Psoas muscle (tissue), 7 donors: ENCODE measurements at regions not wholly inside any gene's neighbourhood (a gene's known extent, or its start where the extent isn't known, plus 50 kb on each side); places are given as distances from the start of the nearest gene placed in this dataset.
"Not testable (repeated sequence)": the region's sequence is repeated elsewhere in the genome, so short reads cannot be mapped to it uniquely, and the experiment has no call there.

Experiments
- ATAC-seq, 4 donors: fragments of 200-7000 bp; cut with Tn5 transposase; one replicate each; pipeline ENCODE4 v1.9.1; 2020; ENCODE audit warnings: moderate library complexity in 3 of 4, mild to moderate bottlenecking in 2 of 4
- DNase-seq, 2 donors: peaks; one replicate each; pipeline ENCODE4 v3.0.0-alpha.2; 2020
- H3K27ac ChIP-seq: fragments of 200-600 bp; one replicate; pipeline ENCODE4 v1.8.0; 2022
- H3K27me3 ChIP-seq, 3 donors: fragments of 200-600 bp in 1 of 3; one replicate each; pipeline versions ENCODE4 v1.6.1 to v1.8.0; 2013 to 2022; ENCODE audit warnings: low read length in 2 of 3, mild to moderate bottlenecking in 2 of 3, moderate library complexity in 1 of 3; ENCODE audit not compliant: insufficient read depth in 3 of 3
- H3K36me3 ChIP-seq, 2 donors: fragments of 200-600 bp in 1 of 2; one replicate each; pipeline versions ENCODE4 v1.6.1 to v1.8.0; 2013 to 2022; ENCODE audit warnings: low read depth in 1 of 2, mild to moderate bottlenecking in 1 of 2, moderate library complexity in 1 of 2; ENCODE audit not compliant: insufficient read depth in 1 of 2
- H3K4me1 ChIP-seq: fragments of 200-600 bp; one replicate; pipeline ENCODE4 v1.8.0; 2022
- H3K4me3 ChIP-seq: fragments of 200-600 bp; one replicate; pipeline ENCODE4 v1.8.0; 2022; ENCODE audit warnings: mild to moderate bottlenecking
- H3K9me3 ChIP-seq: fragments of 200-600 bp; one replicate; pipeline ENCODE4 v1.8.0; 2022
- CTCF ChIP-seq: fragments of 200-600 bp; IDR thresholded peaks from one replicate; pipeline ENCODE4 v1.8.0; 2022; ENCODE audit warnings: antibody characterized with exemption
- WGBS, 3 donors: extraction: QIAGEN DNeasy Blood & Tissue Kit; methylation state at CpG; one replicate each; pipeline versions ENCODE4 v1.1.6 to v1.1.7; 2013; 5-methylcytosine and 5-hydroxymethylcytosine counted together
- intact Hi-C, 2 donors: fragments of 100-400 bp; cut with DNase I; formaldehyde crosslinking; loops; one replicate each; pipeline versions ENCODE4 v1.11.0 to v1.14.2; 2022
- donor health status: healthy with polysubstance abuse.
- donor health status: DM: no; HTN: no; CAD: no; lungs with moderate emphysema.
- donor health status: Bipolar disorder and iron deficiency.
- donor health status: healthy.
- donor health status: DM: yes; HTN: yes; CAD: no.
- donor health status: DM: no; HTN: no; CAD: no.
- donor health status: DM: yes; HTN: yes; CAD: no.

DNA sequence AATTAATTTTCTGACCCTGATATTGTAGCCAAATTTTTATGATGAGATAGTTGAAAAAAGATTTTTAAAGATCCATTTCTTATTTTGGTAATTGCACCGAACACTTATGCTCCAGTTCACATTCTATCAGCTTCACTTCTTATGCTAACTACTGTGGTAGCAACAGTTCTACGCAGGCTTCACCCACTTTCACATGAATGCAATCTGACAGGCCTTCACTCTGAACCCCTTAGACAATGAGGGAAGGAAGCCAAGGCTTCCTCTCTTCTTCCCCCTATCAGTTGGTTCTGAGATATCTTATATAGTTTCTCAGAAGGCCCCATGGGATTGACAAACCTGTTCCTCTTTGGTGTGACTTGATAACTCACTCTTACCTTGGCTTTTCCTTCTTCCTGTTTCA lies 185.8 kb downstream of the CETN3 start:
- no peaks in the 10 kb centered on the region for H3K4me1 ChIP-seq
- no peak overlapping the region for H3K4me3 ChIP-seq
- TF ChIP-seq CTCF, result no peak
- H3K27ac ChIP-seq, result no peak overlapping the region
- ATAC-seq, result no peak
- DNase-seq, result no peak
- H3K9me3 ChIP-seq, result no peaks in the 10 kb centered on the region
- no peaks in the 10 kb centered on the region for H3K27me3 ChIP-seq
- intact Hi-C loops, result no loop called here
- no peaks in the 10 kb centered on the region for H3K36me3 ChIP-seq
- 84 to 97% (median 93%) methylated on average over 2 of the region's 2 CpGs for WGBS, 3 donors

GRCh38 chr5:90221951-90222350 lies 187.6 kb downstream of the CETN3 start:
- DNase-seq (no peak), ATAC-seq (no peak)
- intact Hi-C loops, result no loop called here
- no peak for TF ChIP-seq CTCF
- H3K27me3 ChIP-seq, result no peaks in the 10 kb centered on the region
- H3K4me3 ChIP-seq, result no peak overlapping the region
- H3K4me1 ChIP-seq, result no peaks in the 10 kb centered on the region
- no peak overlapping the region for H3K27ac ChIP-seq
- H3K36me3 ChIP-seq, result no peaks in the 10 kb centered on the region
- peaks cover 8% of the 10 kb centered on the region for H3K9me3 ChIP-seq
- 56 to 65% (median 58%) methylated on average over 2 of the region's 2 CpGs for WGBS, 3 donors

DNA sequence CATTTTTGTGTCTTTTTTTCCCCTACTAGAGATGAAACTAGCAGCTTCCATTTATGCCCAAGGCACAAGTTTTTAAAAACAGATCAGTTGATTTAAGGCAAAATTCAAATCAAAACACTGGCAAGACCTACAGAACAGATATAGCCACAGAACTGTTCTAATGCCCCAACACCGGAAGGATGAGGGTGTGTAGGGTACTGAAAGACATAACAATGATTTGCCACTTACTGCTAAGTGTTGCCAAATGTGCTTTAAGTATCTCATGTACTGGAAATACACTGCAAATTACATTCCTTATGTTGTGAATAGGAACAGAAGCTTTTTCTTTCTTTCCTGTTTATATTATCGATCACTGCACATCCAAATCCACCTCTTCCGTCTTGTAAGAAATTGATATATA lies 189.0 kb downstream of the CETN3 start:
- TF ChIP-seq CTCF, result no peak
- Histone ChIP-seq H3K4me1 (no peaks in the 10 kb centered on the region), H3K36me3 (no peaks in the 10 kb centered on the region), H3K9me3 (peaks cover 8% of the 10 kb centered on the region), H3K4me3 (no peak overlapping the region), H3K27me3 (no peaks in the 10 kb centered on the region), H3K27ac (no peak overlapping the region)
- no peak for ATAC-seq
- WGBS, 3 donors, result 87 to 90% (median 90%) methylated on average over 3 of the region's 3 CpGs
- intact Hi-C loops, result no loop called here
- no peak for DNase-seq

GRCh38 chr5:90214991-90215390 lies 194.6 kb downstream of the CETN3 start:
- peaks cover 8% of the 10 kb centered on the region for H3K9me3 ChIP-seq
- intact Hi-C loops, result no loop called here
- TF ChIP-seq CTCF, result no peak
- H3K27me3 ChIP-seq, result no peaks in the 10 kb centered on the region
- no peaks in the 10 kb centered on the region for H3K4me1 ChIP-seq
- H3K27ac ChIP-seq, result no peak overlapping the region
- no peaks in the 10 kb centered on the region for H3K36me3 ChIP-seq
- ATAC-seq, result no peak
- no peak overlapping the region for H3K4me3 ChIP-seq
- no peak for DNase-seq

GRCh38 chr5:90208323-90208722 lies 201.2 kb downstream of the CETN3 start:
- H3K9me3 ChIP-seq, H3K27ac ChIP-seq, DNase-seq, H3K4me1 ChIP-seq, H3K27me3 ChIP-seq, ATAC-seq, H3K36me3 ChIP-seq, intact Hi-C loops, H3K4me3 ChIP-seq: not testable (repeated sequence)
- 88 to 94% (median 90%) methylated on average over 22 to 24 of the region's 25 CpGs for WGBS, 3 donors
